ENCODE measurements at regions not wholly inside any gene's neighbourhood (a gene's known extent, or its start where the extent isn't known, plus 50 kb on each side); places are given as distances from the start of the nearest gene placed in this dataset.

- H4K8ac ChIP-seq (ENCODE audit: low read depth, low read length) = no peak overlapping the region
- H3K4me2 ChIP-seq (ENCODE audit: low read length) = no peak overlapping the region
- no peaks in the 10 kb centered on the region for H3K36me3 ChIP-seq (ENCODE audit: control insufficient read depth, insufficient read depth, low read length)
- H3K4ac ChIP-seq (ENCODE audit: low read depth, low read length) = no peak overlapping the region
- no CpG with 5 or more reads among the region's 7 CpGs for WGBS (ENCODE audit: extremely low coverage, insufficient coverage, low lambda C conversion rate)
- no peak overlapping the region for H3K56ac ChIP-seq (ENCODE audit: low read length)
- no peak overlapping the region for H3K23ac ChIP-seq (ENCODE audit: low read length)
- no peak for DNase-seq
- H2BK120ac ChIP-seq (ENCODE audit: low read depth, low read length) = no peak overlapping the region
- H3K27ac ChIP-seq (ENCODE audit: low read depth, low read length) = no peak overlapping the region
- no peak overlapping the region for H3K9ac ChIP-seq (ENCODE audit: low read length)
- no peak overlapping the region for H2BK5ac ChIP-seq (ENCODE audit: low read length)
- no peak overlapping the region for H2BK15ac ChIP-seq (replicated peaks; ENCODE audit: low read depth)
- H4K5ac ChIP-seq (ENCODE audit: low read length) = no peak overlapping the region
- H3K27me3 ChIP-seq (ENCODE audit: insufficient read depth, low read length, poor library complexity) = no peaks in the 10 kb centered on the region
- no peak overlapping the region for H3K18ac ChIP-seq (ENCODE audit: low read length)
- H2AK5ac ChIP-seq (ENCODE audit: low read length) = no peak overlapping the region
- H3K4me3 ChIP-seq (ENCODE audit: low read length) = no peak overlapping the region
- H3K79me2 ChIP-seq (ENCODE audit: control insufficient read depth, insufficient read depth, low read length) = no peaks in the 10 kb centered on the region
- no peaks in the 10 kb centered on the region for H3K4me1 ChIP-seq (ENCODE audit: control insufficient read depth, low read depth, low read length)
- H3K79me1 ChIP-seq (ENCODE audit: low read length) = no peaks in the 10 kb centered on the region
Measured at GRCh38 chr2:118591223-118591622, 256.2 kb downstream of the EN1 start.

DNA sequence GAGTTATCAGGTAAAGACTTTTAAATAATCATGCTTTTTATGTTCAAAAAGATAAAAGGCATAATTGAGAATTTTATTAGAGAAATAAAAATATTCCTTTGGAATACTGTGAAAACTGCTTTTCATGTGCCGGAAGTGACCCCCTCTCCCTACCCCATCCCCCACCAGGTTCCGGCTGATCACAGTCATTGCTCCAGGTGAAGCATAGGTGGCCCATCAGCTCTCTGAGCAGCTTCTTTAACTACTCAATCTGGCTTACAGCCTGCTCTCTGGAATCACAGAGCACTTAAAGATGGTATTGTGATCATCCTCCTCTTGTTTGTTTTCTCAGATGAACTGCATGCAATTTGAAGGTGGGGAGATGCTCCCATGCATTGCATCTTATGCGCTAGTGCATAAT is 257.7 kb downstream of the EN1 start:
- no peak overlapping the region for H3K9ac ChIP-seq (ENCODE audit: low read length)
- H3K4ac ChIP-seq (ENCODE audit: low read depth, low read length) = no peak overlapping the region
- H2BK15ac ChIP-seq (replicated peaks; ENCODE audit: low read depth) = no peak overlapping the region
- no peak overlapping the region for H3K4me3 ChIP-seq (ENCODE audit: low read length)
- no peak overlapping the region for H3K23ac ChIP-seq (ENCODE audit: low read length)
- H3K36me3 ChIP-seq (ENCODE audit: control insufficient read depth, insufficient read depth, low read length) = no peaks in the 10 kb centered on the region
- H3K56ac ChIP-seq (ENCODE audit: low read length) = no peak overlapping the region
- H3K4me1 ChIP-seq (ENCODE audit: control insufficient read depth, low read depth, low read length) = no peaks in the 10 kb centered on the region
- no peak overlapping the region for H4K8ac ChIP-seq (ENCODE audit: low read depth, low read length)
- no peak overlapping the region for H2AK5ac ChIP-seq (ENCODE audit: low read length)
- no peak overlapping the region for H3K18ac ChIP-seq (ENCODE audit: low read length)
- no peak overlapping the region for H2BK120ac ChIP-seq (ENCODE audit: low read depth, low read length)
- H4K5ac ChIP-seq (ENCODE audit: low read length) = no peak overlapping the region
- no peak overlapping the region for H3K27ac ChIP-seq (ENCODE audit: low read depth, low read length)
- H3K79me1 ChIP-seq (ENCODE audit: low read length) = no peaks in the 10 kb centered on the region
- DNase-seq = peak; percentile 37
- no peak overlapping the region for H2BK5ac ChIP-seq (ENCODE audit: low read length)
- no peaks in the 10 kb centered on the region for H3K79me2 ChIP-seq (ENCODE audit: control insufficient read depth, insufficient read depth, low read length)
- no CpG with 5 or more reads among the region's 3 CpGs for WGBS (ENCODE audit: extremely low coverage, insufficient coverage, low lambda C conversion rate)
- H3K4me2 ChIP-seq (ENCODE audit: low read length) = no peak overlapping the region
- no peaks in the 10 kb centered on the region for H3K27me3 ChIP-seq (ENCODE audit: insufficient read depth, low read length, poor library complexity)

DNA sequence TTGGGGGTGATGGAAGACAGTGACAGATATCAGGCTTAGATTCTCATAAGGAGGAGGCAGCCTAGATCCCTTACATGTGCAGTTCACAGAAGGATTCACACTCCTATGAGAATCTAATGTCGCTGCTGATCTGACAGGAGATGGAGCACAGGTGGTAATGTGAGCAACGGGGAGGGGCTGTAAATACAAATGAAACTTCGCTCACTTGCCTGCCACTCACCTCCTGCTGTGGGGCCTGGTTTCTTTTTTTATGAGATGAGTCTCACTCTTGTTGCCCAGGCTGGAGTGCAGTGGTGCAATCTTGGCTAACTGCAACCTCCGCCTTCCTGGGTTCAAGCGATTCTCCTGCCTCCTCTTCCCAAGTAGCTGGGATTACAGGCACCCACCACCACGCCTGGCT is 258.6 kb downstream of the EN1 start:
- Histone ChIP-seq H3K79me2 (ENCODE audit: control insufficient read depth, insufficient read depth, low read length) (no peaks in the 10 kb centered on the region), H3K27me3 (ENCODE audit: insufficient read depth, low read length, poor library complexity) (no peaks in the 10 kb centered on the region), H3K4ac (ENCODE audit: low read depth, low read length) (no peak overlapping the region), H3K36me3 (ENCODE audit: control insufficient read depth, insufficient read depth, low read length) (no peaks in the 10 kb centered on the region), H3K23ac (ENCODE audit: low read length) (no peak overlapping the region), H3K4me1 (ENCODE audit: control insufficient read depth, low read depth, low read length) (peaks cover 2% of the 10 kb centered on the region), H3K27ac (ENCODE audit: low read depth, low read length) (no peak overlapping the region), H3K18ac (ENCODE audit: low read length) (no peak overlapping the region), H3K9ac (ENCODE audit: low read length) (no peak overlapping the region), H3K4me2 (ENCODE audit: low read length) (no peak overlapping the region), H4K8ac (ENCODE audit: low read depth, low read length) (no peak overlapping the region), H2BK5ac (ENCODE audit: low read length) (no peak overlapping the region), H4K5ac (ENCODE audit: low read length) (no peak overlapping the region), H2BK120ac (ENCODE audit: low read depth, low read length) (no peak overlapping the region), H3K56ac (ENCODE audit: low read length) (no peak overlapping the region), H3K4me3 (ENCODE audit: low read length) (no peak overlapping the region), H2AK5ac (ENCODE audit: low read length) (no peak overlapping the region), H2BK15ac (replicated peaks; ENCODE audit: low read depth) (no peak overlapping the region), H3K79me1 (ENCODE audit: low read length) (no peaks in the 10 kb centered on the region)
- no CpG with 5 or more reads among the region's 6 CpGs for WGBS (ENCODE audit: extremely low coverage, insufficient coverage, low lambda C conversion rate)
- no peak for DNase-seq

DNA sequence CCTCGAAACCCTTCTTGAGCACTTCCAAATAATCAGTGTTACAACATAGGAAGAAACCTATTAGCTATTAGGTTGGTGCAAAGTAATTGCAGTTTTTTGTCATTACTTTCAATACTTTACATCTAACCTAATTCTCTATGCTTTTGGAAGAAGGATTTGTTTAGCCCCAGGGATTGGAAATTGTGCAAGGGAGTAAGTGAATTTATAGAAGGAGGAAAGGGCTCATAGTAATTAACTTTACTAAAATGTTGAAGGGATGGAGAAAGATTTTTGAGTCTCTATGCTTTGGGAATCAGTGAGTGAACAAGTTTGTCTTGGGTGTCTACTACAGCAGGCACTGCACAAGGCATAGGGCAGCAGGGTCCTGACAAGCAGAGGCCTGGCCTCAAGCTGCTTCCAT is 261.1 kb downstream of the EN1 start:
- WGBS (ENCODE audit: extremely low coverage, insufficient coverage, low lambda C conversion rate) = no CpG with 5 or more reads among the region's 1 CpG

DNA sequence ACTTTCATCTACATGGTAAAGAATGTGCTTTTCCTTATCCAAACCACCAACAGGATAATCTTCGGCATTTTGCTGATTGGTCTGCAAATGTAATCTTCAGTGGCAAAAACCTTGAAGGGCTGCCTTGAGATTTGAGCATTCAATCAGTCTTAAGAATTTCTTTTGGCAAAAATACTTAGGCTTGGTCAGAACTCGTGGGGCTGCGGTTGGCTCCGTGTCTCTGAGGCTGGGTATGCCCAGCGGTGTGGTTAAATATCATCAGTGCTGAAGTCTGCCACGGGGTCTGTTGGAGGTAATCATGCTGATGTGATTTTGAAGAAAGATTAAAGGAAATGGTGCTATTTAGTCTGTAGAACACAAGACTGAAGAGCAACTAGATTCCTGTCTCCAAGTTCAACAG is 262.6 kb downstream of the EN1 start:
- H3K18ac ChIP-seq (ENCODE audit: low read length) = no peak overlapping the region
- no peak overlapping the region for H3K4me3 ChIP-seq (ENCODE audit: low read length)
- no peaks in the 10 kb centered on the region for H3K79me2 ChIP-seq (ENCODE audit: control insufficient read depth, insufficient read depth, low read length)
- no CpG with 5 or more reads among the region's 6 CpGs for WGBS (ENCODE audit: extremely low coverage, insufficient coverage, low lambda C conversion rate)
- peak; percentile 31 for DNase-seq
- no peak overlapping the region for H4K8ac ChIP-seq (ENCODE audit: low read depth, low read length)
- H3K36me3 ChIP-seq (ENCODE audit: control insufficient read depth, insufficient read depth, low read length) = no peaks in the 10 kb centered on the region
- no peak overlapping the region for H2BK120ac ChIP-seq (ENCODE audit: low read depth, low read length)
- no peak overlapping the region for H3K4me2 ChIP-seq (ENCODE audit: low read length)
- no peak overlapping the region for H4K5ac ChIP-seq (ENCODE audit: low read length)
- H3K27me3 ChIP-seq (ENCODE audit: insufficient read depth, low read length, poor library complexity) = no peaks in the 10 kb centered on the region
- no peak overlapping the region for H3K56ac ChIP-seq (ENCODE audit: low read length)
- H3K4ac ChIP-seq (ENCODE audit: low read depth, low read length) = no peak overlapping the region
- no peak overlapping the region for H3K9ac ChIP-seq (ENCODE audit: low read length)
- peaks cover 7% of the 10 kb centered on the region for H3K4me1 ChIP-seq (ENCODE audit: control insufficient read depth, low read depth, low read length)
- no peak overlapping the region for H2BK5ac ChIP-seq (ENCODE audit: low read length)
- H3K23ac ChIP-seq (ENCODE audit: low read length) = no peak overlapping the region
- no peak overlapping the region for H2BK15ac ChIP-seq (replicated peaks; ENCODE audit: low read depth)
- H3K27ac ChIP-seq (ENCODE audit: low read depth, low read length) = no peak overlapping the region
- no peak overlapping the region for H2AK5ac ChIP-seq (ENCODE audit: low read length)
- no peaks in the 10 kb centered on the region for H3K79me1 ChIP-seq (ENCODE audit: low read length)

More for the DNA sequence above, 261.1 kb downstream of the EN1 start:
- no peak overlapping the region for H2BK120ac ChIP-seq (ENCODE audit: low read depth, low read length)
- no peak overlapping the region for H4K5ac ChIP-seq (ENCODE audit: low read length)
- no peaks in the 10 kb centered on the region for H3K27me3 ChIP-seq (ENCODE audit: insufficient read depth, low read length, poor library complexity)
- no peak overlapping the region for H3K9ac ChIP-seq (ENCODE audit: low read length)
- H3K27ac ChIP-seq (ENCODE audit: low read depth, low read length) = no peak overlapping the region
- H3K4me2 ChIP-seq (ENCODE audit: low read length) = no peak overlapping the region
- no peak overlapping the region for H3K56ac ChIP-seq (ENCODE audit: low read length)
- no peak overlapping the region for H3K23ac ChIP-seq (ENCODE audit: low read length)
- no peak overlapping the region for H4K8ac ChIP-seq (ENCODE audit: low read depth, low read length)
- no peak overlapping the region for H2BK15ac ChIP-seq (replicated peaks; ENCODE audit: low read depth)
- DNase-seq = no peak
- no peak overlapping the region for H3K18ac ChIP-seq (ENCODE audit: low read length)
- no peaks in the 10 kb centered on the region for H3K79me2 ChIP-seq (ENCODE audit: control insufficient read depth, insufficient read depth, low read length)
- H2BK5ac ChIP-seq (ENCODE audit: low read length) = no peak overlapping the region
- peaks cover 2% of the 10 kb centered on the region for H3K4me1 ChIP-seq (ENCODE audit: control insufficient read depth, low read depth, low read length)
- H2AK5ac ChIP-seq (ENCODE audit: low read length) = no peak overlapping the region
- H3K79me1 ChIP-seq (ENCODE audit: low read length) = no peaks in the 10 kb centered on the region
- no peak overlapping the region for H3K4me3 ChIP-seq (ENCODE audit: low read length)
- H3K4ac ChIP-seq (ENCODE audit: low read depth, low read length) = no peak overlapping the region
- H3K36me3 ChIP-seq (ENCODE audit: control insufficient read depth, insufficient read depth, low read length) = no peaks in the 10 kb centered on the region

DNA sequence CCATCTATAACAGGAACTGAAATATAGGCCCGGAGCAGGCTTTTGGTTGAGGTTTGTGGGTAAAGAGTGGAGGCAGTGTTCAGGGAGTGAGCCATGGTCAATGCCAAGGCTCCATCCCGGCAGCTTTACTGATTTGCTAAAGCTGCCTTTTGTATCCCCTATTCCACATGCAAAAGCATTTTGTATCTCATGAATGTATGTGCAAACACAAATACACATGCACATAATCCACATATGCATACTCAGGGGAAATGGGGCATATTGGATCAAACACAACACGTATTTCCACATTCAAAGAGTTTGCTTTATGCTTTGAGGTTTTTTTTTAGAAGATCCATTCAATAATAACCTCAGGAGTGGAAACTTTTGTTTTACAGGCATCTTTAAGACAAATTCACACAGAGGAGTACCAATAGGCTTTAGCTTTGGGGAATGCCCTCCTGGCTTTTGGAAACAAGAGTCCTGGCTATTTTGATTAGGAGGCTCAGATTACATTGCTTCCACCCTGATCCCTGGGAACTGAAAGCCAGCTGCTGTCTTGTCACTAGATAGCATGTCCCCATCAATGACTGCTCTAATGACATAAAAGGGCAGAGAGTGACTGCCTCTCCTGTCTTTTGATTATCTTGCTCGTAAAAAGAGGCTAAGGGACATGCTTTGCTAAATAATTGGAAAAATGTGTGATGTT is 263.2 kb downstream of the EN1 start:
- no peak overlapping the region for H4K5ac ChIP-seq (ENCODE audit: low read length)
- H2BK5ac ChIP-seq (ENCODE audit: low read length) = no peak overlapping the region
- H3K23ac ChIP-seq (ENCODE audit: low read length) = no peak overlapping the region
- no peak overlapping the region for H3K9ac ChIP-seq (ENCODE audit: low read length)
- no peak overlapping the region for H2BK120ac ChIP-seq (ENCODE audit: low read depth, low read length)
- WGBS (ENCODE audit: extremely low coverage, insufficient coverage, low lambda C conversion rate) = no CpG with 5 or more reads among the region's 4 CpGs
- no peak overlapping the region for H3K4me3 ChIP-seq (ENCODE audit: low read length)
- no peak overlapping the region for H3K4me2 ChIP-seq (ENCODE audit: low read length)
- H3K4ac ChIP-seq (ENCODE audit: low read depth, low read length) = no peak overlapping the region
- H3K79me2 ChIP-seq (ENCODE audit: control insufficient read depth, insufficient read depth, low read length) = no peaks in the 10 kb centered on the region
- no peak overlapping the region for H2BK15ac ChIP-seq (replicated peaks; ENCODE audit: low read depth)
- H3K4me1 ChIP-seq (ENCODE audit: control insufficient read depth, low read depth, low read length) = peaks cover 9% of the 10 kb centered on the region
- no peaks in the 10 kb centered on the region for H3K36me3 ChIP-seq (ENCODE audit: control insufficient read depth, insufficient read depth, low read length)
- no peak overlapping the region for H3K18ac ChIP-seq (ENCODE audit: low read length)
- DNase-seq = peak; percentile 62
- H3K27ac ChIP-seq (ENCODE audit: low read depth, low read length) = peak overlapping the region; percentile 17
- no peak overlapping the region for H2AK5ac ChIP-seq (ENCODE audit: low read length)
- no peak overlapping the region for H3K56ac ChIP-seq (ENCODE audit: low read length)
- no peaks in the 10 kb centered on the region for H3K27me3 ChIP-seq (ENCODE audit: insufficient read depth, low read length, poor library complexity)
- H4K8ac ChIP-seq (ENCODE audit: low read depth, low read length) = no peak overlapping the region
- no peaks in the 10 kb centered on the region for H3K79me1 ChIP-seq (ENCODE audit: low read length)
